ENCODE measurements at regions not wholly inside any gene's neighbourhood (a gene's known extent, or its start where the extent isn't known, plus 50 kb on each side); places are given as distances from the start of the nearest gene placed in this dataset.

- Histone ChIP-seq H3K9me3 (no peaks in the 10 kb centered on the region), H3K4me2 (no peak overlapping the region), H3K4me1 (no peaks in the 10 kb centered on the region), H3K27ac (no peak overlapping the region), H3K4me3 (no peak overlapping the region)
- no peak for ATAC-seq
- ChIA-PET CTCF (no interaction called here), POLR2A (no interaction called here)
- FAIRE-seq = no peak
- TF ChIP-seq E2F6 (IDR thresholded peaks at IDR 0.05; ENCODE audit: borderline replicate concordance, low read depth) = no peak
- TF ChIP-seq ZC3H11A (IDR thresholded peaks at IDR 0.05) = no peak
- TF ChIP-seq EP300 (IDR thresholded peaks at IDR 0.05) = no peak
- TF ChIP-seq JUN (IDR thresholded peaks at IDR 0.05) = no peak
- no peak for TF ChIP-seq ZNF302 (CRISPR knock-in tag; IDR thresholded peaks at IDR 0.05)
- no peak for TF ChIP-seq HEYL (CRISPR knock-in tag; IDR thresholded peaks at IDR 0.05)
- DNase-seq (ENCODE audit: low read depth in 1 of 2, low spot score in 1 of 2) = no peak
Measured at GRCh38 chr16:7914748-7915147, 582.1 kb downstream of the RBFOX1 start.

- no peak for ATAC-seq
- TF ChIP-seq RARB (CRISPR knock-in tag; IDR thresholded peaks at IDR 0.05) (no peak), HDAC2 (IDR thresholded peaks at IDR 0.05) (no peak), ZNF302 (CRISPR knock-in tag; IDR thresholded peaks at IDR 0.05) (no peak), ZC3H11A (IDR thresholded peaks at IDR 0.05) (no peak), MAFK (IDR thresholded peaks at IDR 0.05; ENCODE audit: partially characterized antibody) (no peak), JUNB (IDR thresholded peaks at IDR 0.05) (no peak), ATOH8 (CRISPR knock-in tag; IDR thresholded peaks at IDR 0.05; ENCODE audit: low read depth) (no peak), E2F6 (IDR thresholded peaks at IDR 0.05; ENCODE audit: borderline replicate concordance, low read depth) (no peak), HOXA7 (CRISPR knock-in tag; IDR thresholded peaks at IDR 0.05) (no peak), GATA3 (IDR thresholded peaks at IDR 0.05; ENCODE audit: borderline replicate concordance) (no peak)
- ChIA-PET CTCF (no interaction called here), POLR2A (no interaction called here)
- no peak overlapping the region for H3K27ac ChIP-seq
- no peak overlapping the region for H3K4me2 ChIP-seq
- no peak for DNase-seq (ENCODE audit: low read depth in 1 of 2, low spot score in 1 of 2)
- no peak for FAIRE-seq
- H3K9me3 ChIP-seq = no peaks in the 10 kb centered on the region
- 9% methylated on average over 3 of the region's 3 CpGs for WGBS (ENCODE audit: missing lambda C conversion rate)
- no peaks in the 10 kb centered on the region for H3K4me1 ChIP-seq
- H3K4me3 ChIP-seq = no peak overlapping the region
Measured at GRCh38 chr16:7912132-7912531, 579.5 kb downstream of the RBFOX1 start.

GRCh38 chr16:7910116-7910515 lies 577.5 kb downstream of the RBFOX1 start:
- no peak overlapping the region for H3K4me2 ChIP-seq
- DNase-seq (ENCODE audit: low read depth in 1 of 2, low spot score in 1 of 2) (no peak), FAIRE-seq (no peak), ATAC-seq (no peak)
- TF ChIP-seq SREBF2 (IDR thresholded peaks at IDR 0.05) = no peak
- no peak for TF ChIP-seq HMGXB4 (CRISPR knock-in tag; IDR thresholded peaks at IDR 0.05; ENCODE audit: borderline replicate concordance)
- no peak for TF ChIP-seq CHD2 (IDR thresholded peaks at IDR 0.05; ENCODE audit: low read length, partially characterized antibody)
- no peak for TF ChIP-seq FOSL2 (IDR thresholded peaks at IDR 0.05)
- no peak for TF ChIP-seq FOSL2 (CRISPR knock-in tag; IDR thresholded peaks at IDR 0.05)
- TF ChIP-seq HDAC2 (IDR thresholded peaks at IDR 0.05) = no peak
- TF ChIP-seq MYC (IDR thresholded peaks at IDR 0.05; ENCODE audit: borderline replicate concordance, low read length) = no peak
- TF ChIP-seq HES2 (IDR thresholded peaks at IDR 0.05) = no peak
- TF ChIP-seq ESRRA (IDR thresholded peaks at IDR 0.05; ENCODE audit: borderline replicate concordance, low read length) = no peak
- no peak for TF ChIP-seq FOSB (CRISPR knock-in tag; IDR thresholded peaks at IDR 0.05)
- TF ChIP-seq ELK1 (IDR thresholded peaks at IDR 0.05; ENCODE audit: low read depth, low read length) = no peak
- no peak for TF ChIP-seq FOXS1 (CRISPR knock-in tag; IDR thresholded peaks at IDR 0.05)
- no peak for TF ChIP-seq CBX8 (IDR thresholded peaks at IDR 0.05)
- TF ChIP-seq JUN (IDR thresholded peaks at IDR 0.05) = no peak
- no peak for TF ChIP-seq ZNF302 (CRISPR knock-in tag; IDR thresholded peaks at IDR 0.05)
- no peak for TF ChIP-seq SMC3 (IDR thresholded peaks at IDR 0.05)
- TF ChIP-seq PHF8 (IDR thresholded peaks at IDR 0.05; ENCODE audit: borderline replicate concordance, low read depth) = no peak
- WGBS (ENCODE audit: missing lambda C conversion rate) = 17% methylated on average over 6 of the region's 7 CpGs
- H3K9me3 ChIP-seq = no peaks in the 10 kb centered on the region
- no peak overlapping the region for H3K27ac ChIP-seq
- no peaks in the 10 kb centered on the region for H3K4me1 ChIP-seq
- no peak overlapping the region for H3K4me3 ChIP-seq
- CTCF ChIA-PET = no interaction called here
- POLR2A ChIA-PET = no interaction called here

Data from A549 (cell line).